RKO (cell line): ENCODE measurements at regions not wholly inside any gene's neighbourhood (a gene's known extent, or its start where the extent isn't known, plus 50 kb on each side); places are given as distances from the start of the nearest gene placed in this dataset.
"Not testable (repeated sequence)": the region's sequence is repeated elsewhere in the genome, so short reads cannot be mapped to it uniquely, and the experiment has no call there.

Source experiments
- DNase-seq: peaks from one replicate; pipeline ENCODE4 v3.0.0-alpha.2; 2016; ENCODE audit warnings: low spot score

- no peak for DNase-seq
Measured at GRCh38 chr2:225748609-225749008, 349.1 kb downstream of the NYAP2 start.

- not testable (repeated sequence) for DNase-seq
Measured at GRCh38 chr2:225743996-225744395, 344.5 kb downstream of the NYAP2 start.

- no peak for DNase-seq
Measured at GRCh38 chr2:225742487-225742886, 343.0 kb downstream of the NYAP2 start.

GRCh38 chr2:225740086-225740485 lies 340.6 kb downstream of the NYAP2 start:
- DNase-seq = no peak

- no peak for DNase-seq
Measured at GRCh38 chr2:225739328-225739727, 339.8 kb downstream of the NYAP2 start.

- no peak for DNase-seq
Measured at GRCh38 chr2:225738735-225739134, 339.2 kb downstream of the NYAP2 start.

- DNase-seq = no peak
Measured at GRCh38 chr2:225737556-225737955, 338.0 kb downstream of the NYAP2 start.

- peak; percentile 27 for DNase-seq
Measured at GRCh38 chr2:225735844-225736243, 336.3 kb downstream of the NYAP2 start.

GRCh38 chr2:225725726-225726125 lies 326.2 kb downstream of the NYAP2 start:
- DNase-seq = no peak
